HG02763 (cell line): ENCODE measurements at regions not wholly inside any gene's neighbourhood (a gene's known extent, or its start where the extent isn't known, plus 50 kb on each side); places are given as distances from the start of the nearest gene placed in this dataset.
"Not testable (repeated sequence)": the region's sequence is repeated elsewhere in the genome, so short reads cannot be mapped to it uniquely, and the experiment has no call there.

Experiments used
- ATAC-seq: cut with Tn5 transposase; IDR thresholded peaks from one replicate; pipeline ENCODE4 v1.9.1; 2021; ENCODE audit warnings: mild to moderate bottlenecking, moderate library complexity; ENCODE audit not compliant: unreplicated experiment

- ATAC-seq, result no peak
Measured at GRCh38 chr12:68539615-68539952, 71.1 kb upstream of the RAP1B start.

GRCh38 chr12:68540768-68541167, 69.9 kb upstream of the RAP1B start:
- ATAC-seq, result not testable (repeated sequence)

GRCh38 chr12:68547318-68547717, 63.4 kb upstream of the RAP1B start:
- ATAC-seq, result not testable (repeated sequence)

- not testable (repeated sequence) for ATAC-seq
Measured at GRCh38 chr12:68552605-68553195, 58.0 kb upstream of the RAP1B start.

GRCh38 chr12:68557011-68557730, 53.5 kb upstream of the RAP1B start:
- no peak for ATAC-seq

GRCh38 chr12:68559246-68559645, 51.5 kb upstream of the RAP1B start:
- ATAC-seq, result no peak

GRCh38 chr12:68559984-68560850, 50.5 kb upstream of the RAP1B start:
- no peak for ATAC-seq

GRCh38 chr12:68560851-68561422, 49.8 kb upstream of the RAP1B start:
- ATAC-seq, result no peak
